BLaER1 (cell line): ENCODE measurements at regions not wholly inside any gene's neighbourhood (a gene's known extent, or its start where the extent isn't known, plus 50 kb on each side); places are given as distances from the start of the nearest gene placed in this dataset.
"Not testable (repeated sequence)": the region's sequence is repeated elsewhere in the genome, so short reads cannot be mapped to it uniquely, and the experiment has no call there.

Source experiments
- H3K27ac ChIP-seq: shearing (Covaris generic); formaldehyde crosslinking; 2 replicates; pipeline ENCODE4 v1.8.1; 2022
- H3K27me3 ChIP-seq: shearing (Covaris generic); formaldehyde crosslinking; 2 replicates; pipeline ENCODE4 v1.8.1; 2022
- H3K36me3 ChIP-seq: shearing (Covaris generic); formaldehyde crosslinking; 2 replicates; pipeline ENCODE4 v1.8.1; 2022
- H3K4me1 ChIP-seq: shearing (Covaris generic); formaldehyde crosslinking; 2 replicates; pipeline ENCODE4 v1.8.1; 2022
- H3K4me2 ChIP-seq: shearing (Covaris generic); formaldehyde crosslinking; 2 replicates; pipeline ENCODE4 v1.8.1; 2022
- H3K4me3 ChIP-seq: shearing (Covaris generic); formaldehyde crosslinking; 2 replicates; pipeline ENCODE4 v1.8.1; 2022
- H3K9ac ChIP-seq: shearing (Covaris generic); formaldehyde crosslinking; 2 replicates; pipeline ENCODE4 v1.8.1; 2022
- H3K9me3 ChIP-seq: shearing (Covaris generic); formaldehyde crosslinking; 2 replicates; pipeline ENCODE4 v1.8.1; 2022
- H4K20me1 ChIP-seq: shearing (Covaris generic); formaldehyde crosslinking; 2 replicates; pipeline ENCODE4 v1.8.1; 2022
- Cebpa-rat ChIP-seq: shearing (Covaris generic); IDR thresholded peaks from 2 replicates; pipeline ENCODE4 v1.8.1; 2022

DNA sequence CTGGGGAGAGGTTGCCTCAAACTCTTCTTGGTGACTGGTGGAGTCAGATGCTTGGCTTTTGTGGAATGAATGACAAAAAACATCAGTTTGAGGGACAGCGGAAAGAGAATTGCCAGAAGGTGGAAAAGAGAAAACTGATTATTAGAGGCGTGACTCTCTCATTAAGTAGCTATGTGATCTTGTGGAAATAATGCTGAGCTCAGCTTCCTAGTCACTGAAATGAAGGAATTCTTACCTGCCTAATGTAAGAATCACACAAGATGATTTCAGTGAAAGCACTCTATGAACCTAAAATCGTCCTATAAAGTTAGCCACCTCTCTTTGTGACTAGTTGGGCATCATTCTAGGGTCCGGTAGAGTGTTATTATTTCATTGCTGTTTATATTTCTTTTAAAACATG is 498.8 kb downstream of the TMEM135 start:
- H3K9ac ChIP-seq = no peak overlapping the region
- H4K20me1 ChIP-seq = no peaks in the 10 kb centered on the region
- no peaks in the 10 kb centered on the region for H3K4me1 ChIP-seq
- no peaks in the 10 kb centered on the region for H3K9me3 ChIP-seq
- H3K4me3 ChIP-seq = no peak overlapping the region
- no peaks in the 10 kb centered on the region for H3K36me3 ChIP-seq
- H3K27me3 ChIP-seq = no peaks in the 10 kb centered on the region
- TF ChIP-seq Cebpa-rat = no peak
- no peak overlapping the region for H3K4me2 ChIP-seq
- H3K27ac ChIP-seq = no peak overlapping the region

DNA sequence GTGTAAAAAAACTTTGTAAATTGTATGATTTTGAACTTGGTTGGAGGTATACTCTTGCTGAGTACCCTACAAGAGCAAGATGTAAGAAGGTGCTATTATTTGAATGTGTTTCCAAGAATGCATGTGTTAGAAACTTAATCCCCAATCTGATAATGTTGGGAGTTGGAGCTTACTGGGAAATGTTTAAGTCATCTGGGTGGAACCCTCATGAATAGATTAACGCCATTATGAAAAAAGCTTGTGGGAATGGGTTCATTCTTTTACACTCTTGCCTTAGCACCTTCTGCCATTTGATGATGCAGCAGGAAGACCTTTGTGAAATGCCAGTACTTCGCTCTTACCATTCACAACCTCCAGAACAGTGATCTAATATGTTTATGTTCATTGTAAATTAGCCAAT is 498.3 kb downstream of the TMEM135 start:
- H3K9ac ChIP-seq = no peak overlapping the region
- no peak for TF ChIP-seq Cebpa-rat

DNA sequence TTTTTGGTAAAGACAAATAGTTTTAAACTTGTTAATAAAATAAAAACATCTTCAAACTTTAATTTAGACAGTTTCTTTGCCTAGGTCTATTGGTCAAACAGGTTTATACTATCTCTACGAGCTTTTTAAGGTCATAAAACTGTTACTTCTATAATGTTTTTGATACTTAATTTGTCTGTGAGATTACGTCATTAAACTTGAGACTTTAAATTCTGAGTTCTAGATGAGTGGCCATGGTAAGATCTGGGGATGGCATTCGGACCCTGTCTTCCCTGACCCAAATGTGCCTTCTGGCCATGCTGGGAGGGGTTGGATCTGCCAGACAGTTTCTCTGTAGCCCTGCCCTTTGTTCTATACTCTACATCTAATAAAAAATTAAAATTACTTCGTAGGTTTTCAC is 497.8 kb downstream of the TMEM135 start:
- Histone ChIP-seq H3K9ac (no peak overlapping the region), H3K36me3 (no peaks in the 10 kb centered on the region), H3K4me3 (no peak overlapping the region), H4K20me1 (no peaks in the 10 kb centered on the region), H3K4me2 (no peak overlapping the region), H3K9me3 (no peaks in the 10 kb centered on the region), H3K4me1 (no peaks in the 10 kb centered on the region), H3K27ac (no peak overlapping the region), H3K27me3 (no peaks in the 10 kb centered on the region)
- TF ChIP-seq Cebpa-rat = no peak

More for the DNA sequence above, 498.3 kb downstream of the TMEM135 start:
- no peaks in the 10 kb centered on the region for H3K27me3 ChIP-seq
- H3K27ac ChIP-seq = no peak overlapping the region
- H3K4me2 ChIP-seq = no peak overlapping the region
- H4K20me1 ChIP-seq = no peaks in the 10 kb centered on the region
- no peaks in the 10 kb centered on the region for H3K9me3 ChIP-seq
- H3K36me3 ChIP-seq = no peaks in the 10 kb centered on the region
- H3K4me3 ChIP-seq = no peak overlapping the region
- no peaks in the 10 kb centered on the region for H3K4me1 ChIP-seq

- not testable (repeated sequence) for H3K4me1 ChIP-seq, H3K4me2 ChIP-seq, H3K9ac ChIP-seq, H3K27me3 ChIP-seq, H3K27ac ChIP-seq, H4K20me1 ChIP-seq, H3K4me3 ChIP-seq, H3K36me3 ChIP-seq
- H3K9me3 ChIP-seq = peaks cover 17% of the 10 kb centered on the region
These were observed 494.1 kb downstream of the TMEM135 start for GRCh38 chr11:87531835-87532234.

DNA sequence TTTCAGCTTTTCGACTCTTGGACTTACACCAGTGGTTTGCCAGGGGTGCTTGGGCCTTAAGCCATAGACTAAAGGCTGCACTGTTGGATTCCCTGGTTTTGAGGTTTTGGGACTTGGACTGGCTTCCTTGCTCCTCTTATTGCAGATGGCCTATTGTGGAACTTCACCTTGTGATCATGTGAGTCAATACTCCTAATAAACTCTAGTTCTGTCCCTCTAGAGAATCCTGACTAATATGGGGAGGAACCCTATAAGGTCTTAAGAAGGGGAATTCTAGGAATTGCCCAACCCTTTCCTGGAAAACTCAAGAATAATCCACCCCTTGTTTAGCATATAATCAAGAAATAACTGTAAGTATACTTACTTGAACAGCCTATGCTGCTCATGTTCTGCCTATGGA is 491.8 kb downstream of the TMEM135 start:
- H3K9ac ChIP-seq = no peak overlapping the region
- no peak for TF ChIP-seq Cebpa-rat
- no peaks in the 10 kb centered on the region for H3K4me1 ChIP-seq
- H3K27ac ChIP-seq = no peak overlapping the region
- H3K27me3 ChIP-seq = no peaks in the 10 kb centered on the region
- H3K9me3 ChIP-seq = peaks cover 17% of the 10 kb centered on the region
- H3K36me3 ChIP-seq = no peaks in the 10 kb centered on the region
- H3K4me2 ChIP-seq = no peak overlapping the region
- H3K4me3 ChIP-seq = no peak overlapping the region
- no peaks in the 10 kb centered on the region for H4K20me1 ChIP-seq

GRCh38 chr11:87528752-87529151 is 491.0 kb downstream of the TMEM135 start:
- no peak overlapping the region for H3K4me2 ChIP-seq
- H4K20me1 ChIP-seq = no peaks in the 10 kb centered on the region
- H3K27ac ChIP-seq = no peak overlapping the region
- no peak overlapping the region for H3K4me3 ChIP-seq
- no peaks in the 10 kb centered on the region for H3K36me3 ChIP-seq
- H3K4me1 ChIP-seq = no peaks in the 10 kb centered on the region
- no peak overlapping the region for H3K9ac ChIP-seq
- H3K9me3 ChIP-seq = peaks cover 17% of the 10 kb centered on the region
- no peaks in the 10 kb centered on the region for H3K27me3 ChIP-seq
- TF ChIP-seq Cebpa-rat = no peak

DNA sequence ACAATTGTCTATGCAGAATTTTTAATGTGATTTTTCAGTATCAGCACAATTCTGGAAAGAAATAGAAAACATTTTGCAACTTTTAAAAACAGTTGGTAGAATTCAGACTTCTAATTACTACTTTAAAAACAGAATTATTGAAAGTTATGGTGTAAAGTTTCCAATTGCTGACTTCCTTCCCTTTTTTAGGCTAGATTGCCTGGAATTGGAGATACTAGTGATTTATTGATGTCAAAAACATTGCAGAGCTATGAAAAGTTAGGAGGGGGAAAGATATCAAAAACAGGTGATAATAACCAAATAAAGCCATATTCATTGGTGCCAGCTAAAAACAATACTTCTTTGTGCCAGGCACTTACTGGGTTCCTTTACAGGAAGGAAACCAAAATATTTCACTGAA is 485.5 kb downstream of the TMEM135 start:
- Histone ChIP-seq H3K4me1 (no peaks in the 10 kb centered on the region), H3K4me2 (no peak overlapping the region), H4K20me1 (no peaks in the 10 kb centered on the region), H3K36me3 (no peaks in the 10 kb centered on the region), H3K4me3 (no peak overlapping the region), H3K27ac (no peak overlapping the region), H3K27me3 (no peaks in the 10 kb centered on the region), H3K9me3 (peaks cover 7% of the 10 kb centered on the region), H3K9ac (no peak overlapping the region)
- no peak for TF ChIP-seq Cebpa-rat

DNA sequence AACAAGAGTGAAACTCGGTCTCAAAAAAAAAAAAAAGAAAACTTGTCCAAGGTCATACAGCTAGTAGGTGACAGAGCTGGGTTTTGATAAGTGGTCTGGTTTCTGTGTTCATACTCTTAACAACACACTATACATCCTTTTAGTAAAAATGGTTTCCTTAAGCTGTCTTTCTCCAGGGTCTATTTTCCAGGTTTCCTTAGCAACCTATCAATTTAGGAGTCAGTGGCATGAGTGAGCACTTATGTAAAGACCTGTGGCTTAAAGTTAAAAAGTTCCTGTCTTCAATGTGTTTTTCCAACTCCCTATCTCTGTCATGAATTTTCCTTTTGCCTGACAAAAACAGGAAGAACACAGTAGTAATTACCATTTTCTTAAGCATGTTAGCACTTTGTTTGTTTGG is 480.5 kb downstream of the TMEM135 start:
- H3K27me3 ChIP-seq = no peaks in the 10 kb centered on the region
- no peak for TF ChIP-seq Cebpa-rat
- no peaks in the 10 kb centered on the region for H3K9me3 ChIP-seq
- H3K9ac ChIP-seq = no peak overlapping the region
- no peak overlapping the region for H3K27ac ChIP-seq
- H4K20me1 ChIP-seq = no peaks in the 10 kb centered on the region
- H3K4me2 ChIP-seq = no peak overlapping the region
- no peaks in the 10 kb centered on the region for H3K4me1 ChIP-seq
- no peak overlapping the region for H3K4me3 ChIP-seq
- H3K36me3 ChIP-seq = no peaks in the 10 kb centered on the region

DNA sequence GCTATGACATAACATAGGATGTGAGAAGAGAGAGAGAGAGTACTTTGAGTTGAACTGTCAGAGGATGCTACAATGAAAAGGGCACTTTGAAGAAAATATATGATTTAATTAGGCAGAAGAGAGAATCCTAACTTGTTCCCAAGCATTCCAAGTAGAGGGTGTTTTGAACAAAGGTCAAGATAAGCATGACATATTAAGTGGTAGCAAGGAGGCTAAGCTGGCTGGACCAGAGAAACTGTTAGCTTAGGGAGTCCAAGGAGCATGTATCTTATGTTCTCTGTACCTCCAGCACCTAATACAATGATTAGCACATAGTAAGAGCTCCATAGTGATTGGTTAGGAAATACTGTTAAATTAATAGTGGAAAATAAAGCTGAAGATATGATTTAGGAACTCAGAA is 479.6 kb downstream of the TMEM135 start:
- Histone ChIP-seq H3K36me3 (no peaks in the 10 kb centered on the region), H3K4me1 (no peaks in the 10 kb centered on the region), H3K9me3 (no peaks in the 10 kb centered on the region), H3K27me3 (no peaks in the 10 kb centered on the region), H3K27ac (no peak overlapping the region), H4K20me1 (no peaks in the 10 kb centered on the region), H3K4me3 (no peak overlapping the region), H3K9ac (no peak overlapping the region), H3K4me2 (no peak overlapping the region)
- TF ChIP-seq Cebpa-rat = no peak

DNA sequence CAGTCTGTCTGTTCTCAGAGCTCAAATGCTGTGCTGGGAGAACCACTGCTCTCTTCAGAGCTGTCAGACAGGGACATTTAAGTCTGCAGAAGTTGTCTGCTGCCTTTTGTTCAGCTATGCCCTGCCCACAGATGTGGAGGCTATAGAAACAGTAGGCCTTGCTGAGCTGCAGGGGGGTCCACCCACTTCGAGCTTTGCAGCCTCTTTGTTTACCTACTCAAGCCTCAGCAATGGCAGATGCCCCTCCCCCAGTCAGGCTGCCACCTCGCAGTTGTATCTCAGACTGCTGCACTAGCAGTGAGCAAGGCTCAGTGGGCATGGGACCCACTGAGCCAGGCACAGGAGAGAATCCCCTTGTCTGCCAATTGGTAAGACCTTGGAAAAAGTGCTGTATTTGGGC is 470.0 kb downstream of the TMEM135 start:
- H3K4me1 ChIP-seq, H3K27ac ChIP-seq, H3K36me3 ChIP-seq, H3K4me2 ChIP-seq, H3K9ac ChIP-seq, H3K9me3 ChIP-seq, H3K27me3 ChIP-seq, H4K20me1 ChIP-seq, H3K4me3 ChIP-seq: not testable (repeated sequence)

GRCh38 chr11:87506946-87507345 is 469.2 kb downstream of the TMEM135 start:
- not testable (repeated sequence) for H3K9me3 ChIP-seq, H3K9ac ChIP-seq, H3K4me2 ChIP-seq, H3K27me3 ChIP-seq, H3K4me1 ChIP-seq, H3K27ac ChIP-seq, H3K36me3 ChIP-seq, H4K20me1 ChIP-seq, H3K4me3 ChIP-seq

- Histone ChIP-seq H3K36me3 (no peaks in the 10 kb centered on the region), H3K4me2 (no peak overlapping the region), H3K27me3 (no peaks in the 10 kb centered on the region), H3K4me3 (no peak overlapping the region), H3K27ac (no peak overlapping the region), H3K9me3 (no peaks in the 10 kb centered on the region), H3K9ac (no peak overlapping the region), H4K20me1 (no peaks in the 10 kb centered on the region), H3K4me1 (no peaks in the 10 kb centered on the region)
- no peak for TF ChIP-seq Cebpa-rat
These were observed 463.7 kb downstream of the TMEM135 start for GRCh38 chr11:87501388-87501787.

DNA sequence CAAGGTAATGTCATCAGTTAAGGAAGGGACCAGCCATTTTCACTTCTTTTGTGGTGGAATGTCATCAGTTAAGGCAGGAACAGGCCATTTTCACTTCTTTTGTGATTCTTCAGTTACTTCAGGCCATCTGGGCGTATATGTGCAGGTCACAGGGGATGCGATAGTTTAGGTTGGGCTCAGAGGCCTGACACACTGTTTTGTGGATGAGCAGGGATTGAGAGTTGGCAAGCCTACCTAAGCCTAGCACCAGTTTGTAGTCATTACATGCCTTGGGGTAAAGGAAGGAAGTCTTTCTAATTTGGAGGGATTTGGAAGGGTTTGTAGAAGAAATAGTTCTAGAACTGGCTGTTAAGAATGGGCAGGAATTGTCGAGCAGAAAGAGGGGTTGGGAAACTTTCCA is 457.2 kb downstream of the TMEM135 start:
- not testable (repeated sequence) for H3K9ac ChIP-seq, H3K27me3 ChIP-seq, H3K4me2 ChIP-seq, H3K36me3 ChIP-seq, H3K4me1 ChIP-seq, H3K4me3 ChIP-seq, H4K20me1 ChIP-seq, H3K27ac ChIP-seq, H3K9me3 ChIP-seq

DNA sequence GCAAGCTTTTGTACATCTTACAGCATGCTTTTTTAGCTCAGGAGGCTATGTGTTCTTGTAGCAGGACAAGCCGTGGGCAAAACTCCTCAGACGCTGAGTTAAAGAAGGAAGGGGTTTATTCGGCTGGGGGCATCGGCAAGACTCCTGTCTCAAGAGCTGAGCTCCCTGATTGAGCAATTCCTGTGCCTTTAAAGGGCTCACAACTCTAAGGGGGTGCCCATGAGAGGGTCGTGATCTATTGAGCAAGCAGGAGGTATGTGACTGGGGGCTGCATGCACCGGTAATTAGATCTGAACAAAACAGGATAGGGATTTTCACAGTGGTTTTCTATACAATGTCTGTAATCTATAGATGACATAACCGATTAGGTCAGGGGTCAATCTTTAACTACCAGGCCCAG is 456.3 kb downstream of the TMEM135 start:
- H3K27me3 ChIP-seq, H3K36me3 ChIP-seq, H4K20me1 ChIP-seq, H3K27ac ChIP-seq, H3K4me3 ChIP-seq, H3K9ac ChIP-seq, H3K4me2 ChIP-seq, H3K9me3 ChIP-seq, H3K4me1 ChIP-seq: not testable (repeated sequence)
